Liver (tissue), 3 donors: ENCODE measurements at regions not wholly inside any gene's neighbourhood (a gene's known extent, or its start where the extent isn't known, plus 50 kb on each side); places are given as distances from the start of the nearest gene placed in this dataset.

Experiments
- CTCF ChIP-seq: fragments of 150-350 bp; IDR thresholded peaks from 2 replicates; pipeline ENCODE4 v1.5.1; 2017; ENCODE audit warnings: improper control_type of control experiment, low read depth, low read length; ENCODE audit not compliant: missing input control
- JUND ChIP-seq, 2 donors: IDR thresholded peaks; 2 replicates each; pipeline ENCODE4 v1.6.1; 2016; ENCODE audit warnings: antibody characterized with exemption in 2 of 2
- RXRA ChIP-seq, 2 donors: IDR thresholded peaks; 2 replicates each; pipeline ENCODE4 v1.6.1; 2017 to 2018; ENCODE audit warnings: antibody characterized with exemption in 2 of 2, mild to moderate bottlenecking in 1 of 2
- donor health status: healthy.
- donor health status: healthy.

- TF ChIP-seq CTCF = no peak
- no peak for TF ChIP-seq RXRA (IDR thresholded peaks at IDR 0.05)
- no peak for TF ChIP-seq JUND (IDR thresholded peaks at IDR 0.05)
These were observed 271.6 kb downstream of the CENPC start for GRCh38 chr4:67273666-67274065.
